RWPE2 (cell line): ENCODE measurements at regions not wholly inside any gene's neighbourhood (a gene's known extent, or its start where the extent isn't known, plus 50 kb on each side); places are given as distances from the start of the nearest gene placed in this dataset.

ENCODE experiments used
- ATAC-seq: fragments of 200-7000 bp; cut with Tn5 transposase; 3 replicates; pipeline ENCODE4 v1.9.1; 2021; ENCODE audit warnings: low read depth
- DNase-seq: peaks from one replicate; pipeline ENCODE4 v3.0.0-alpha.2; 2020; ENCODE audit warnings: low spot score
- H3K27ac ChIP-seq: fragments of 450-650 bp; 2 replicates; pipeline ENCODE4 v1.5.1; 2017; ENCODE audit warnings: mild to moderate bottlenecking; ENCODE audit not compliant: poor library complexity, severe bottlenecking
- H3K27me3 ChIP-seq: fragments of 250-450 bp; sonication (Bioruptor Pico); 2 replicates; pipeline ENCODE4 v1.5.1; 2021; ENCODE audit warnings: mild to moderate bottlenecking, moderate library complexity; ENCODE audit not compliant: insufficient read depth, poor library complexity, severe bottlenecking
- H3K36me3 ChIP-seq: fragments of 250-450 bp; sonication (Bioruptor Pico); 2 replicates; pipeline ENCODE4 v1.5.1; 2020; ENCODE audit warnings: low read depth, mild to moderate bottlenecking, moderate library complexity
- H3K4me1 ChIP-seq: fragments of 250-450 bp; sonication (Bioruptor Pico); 2 replicates; pipeline ENCODE4 v1.5.1; 2021; ENCODE audit warnings: mild to moderate bottlenecking, moderate library complexity; ENCODE audit not compliant: insufficient read depth, poor library complexity, severe bottlenecking
- H3K4me3 ChIP-seq: fragments of 250-450 bp; sonication (Bioruptor Pico); 2 replicates; pipeline ENCODE4 v1.5.1; 2021; ENCODE audit warnings: mild to moderate bottlenecking, moderate library complexity; ENCODE audit not compliant: severe bottlenecking
- H3K9me3 ChIP-seq: fragments of 250-450 bp; sonication (Bioruptor Pico); 2 replicates; pipeline ENCODE4 v1.5.1; 2021; ENCODE audit warnings: mild to moderate bottlenecking, moderate library complexity; ENCODE audit not compliant: severe bottlenecking
- CTCF ChIP-seq: fragments of 450-650 bp; IDR thresholded peaks from one replicate; pipeline ENCODE4 v1.5.1; 2017; ENCODE audit warnings: mild to moderate bottlenecking, moderate library complexity; ENCODE audit not compliant: poor library complexity, severe bottlenecking

- ATAC-seq (0 out of 3 replicates have a peak, but pooled peaks have one; percentile 14), DNase-seq (no peak)
- Histone ChIP-seq H3K9me3 (no peaks in the 10 kb centered on the region), H3K27me3 (no peaks in the 10 kb centered on the region), H3K4me1 (no peaks in the 10 kb centered on the region), H3K4me3 (no peak overlapping the region), H3K36me3 (no peaks in the 10 kb centered on the region), H3K27ac (no peak overlapping the region)
- no peak for TF ChIP-seq CTCF
Measured at GRCh38 chr7:113292105-113292504, 173.8 kb upstream of the SMIM30 start.

- no peaks in the 10 kb centered on the region for H3K27me3 ChIP-seq
- H3K4me1 ChIP-seq, result no peaks in the 10 kb centered on the region
- no peaks in the 10 kb centered on the region for H3K36me3 ChIP-seq
- no peak for TF ChIP-seq CTCF
- DNase-seq (no peak), ATAC-seq (no peak)
- no peaks in the 10 kb centered on the region for H3K9me3 ChIP-seq
- H3K27ac ChIP-seq, result no peak overlapping the region
- H3K4me3 ChIP-seq, result no peak overlapping the region
Measured at GRCh38 chr7:113291058-113291457, 172.7 kb upstream of the SMIM30 start.

GRCh38 chr7:113289140-113289740 is 170.9 kb upstream of the SMIM30 start:
- Histone ChIP-seq H3K27ac (no peak overlapping the region), H3K4me3 (no peak overlapping the region), H3K36me3 (no peaks in the 10 kb centered on the region), H3K9me3 (no peaks in the 10 kb centered on the region), H3K27me3 (no peaks in the 10 kb centered on the region), H3K4me1 (no peaks in the 10 kb centered on the region)
- peak; percentile 67 for TF ChIP-seq CTCF
- ATAC-seq (peak; percentile 89), DNase-seq (no peak)

- no peak overlapping the region for H3K4me3 ChIP-seq
- H3K27me3 ChIP-seq, result no peaks in the 10 kb centered on the region
- H3K9me3 ChIP-seq, result no peaks in the 10 kb centered on the region
- ATAC-seq (no peak), DNase-seq (no peak)
- no peaks in the 10 kb centered on the region for H3K4me1 ChIP-seq
- no peak overlapping the region for H3K27ac ChIP-seq
- no peak for TF ChIP-seq CTCF
- H3K36me3 ChIP-seq, result no peaks in the 10 kb centered on the region
Measured at GRCh38 chr7:113285411-113285810, 167.1 kb upstream of the SMIM30 start.

- H3K36me3 ChIP-seq, result no peaks in the 10 kb centered on the region
- TF ChIP-seq CTCF, result no peak
- H3K27ac ChIP-seq, result no peak overlapping the region
- DNase-seq, result no peak
- no peak overlapping the region for H3K4me3 ChIP-seq
- H3K27me3 ChIP-seq, result no peaks in the 10 kb centered on the region
- ATAC-seq, result no peak
- H3K4me1 ChIP-seq, result no peaks in the 10 kb centered on the region
- no peaks in the 10 kb centered on the region for H3K9me3 ChIP-seq
Measured at GRCh38 chr7:113283861-113284260, 165.5 kb upstream of the SMIM30 start.
